Mucosa of descending colon (tissue), 3 donors: ENCODE measurements at regions not wholly inside any gene's neighbourhood (a gene's known extent, or its start where the extent isn't known, plus 50 kb on each side); places are given as distances from the start of the nearest gene placed in this dataset.

Source experiments
- ATAC-seq: fragments of 200-7000 bp; cut with Tn5 transposase; one replicate; pipeline ENCODE4 v1.9.1; 2020; ENCODE audit warnings: mild to moderate bottlenecking, moderate library complexity
- DNase-seq, 3 donors: peaks; one replicate each; pipeline ENCODE4 v3.0.0-alpha.2; 2020
- H3K36me3 ChIP-seq: fragments of 200-600 bp; one replicate; pipeline ENCODE4 v1.8.0; 2021; ENCODE audit warnings: low read depth, mild to moderate bottlenecking
- H3K4me1 ChIP-seq: fragments of 200-600 bp; one replicate; pipeline ENCODE4 v1.8.0; 2021; ENCODE audit warnings: low read depth, mild to moderate bottlenecking
- H3K4me3 ChIP-seq: fragments of 200-600 bp; one replicate; pipeline ENCODE4 v1.8.0; 2021; ENCODE audit warnings: mild to moderate bottlenecking
- H3K9me3 ChIP-seq: fragments of 200-600 bp; one replicate; pipeline ENCODE4 v1.8.0; 2021; ENCODE audit warnings: mild to moderate bottlenecking
- intact Hi-C, 2 donors: fragments of 100-400 bp; cut with DNase I in 1 of 2; cut with micrococcal nuclease in 1 of 2; formaldehyde crosslinking; loops; one replicate each; pipeline versions ENCODE4 v1.11.0 to v1.11.1; 2022; cut with DNase I, micrococcal nuclease
- TF ChIP-seq, protein P1 (sequence below): fragments of 200-600 bp; IDR thresholded peaks from one replicate; pipeline ENCODE4 v1.8.0; 2022; ENCODE audit warnings: antibody characterized with exemption, mild to moderate bottlenecking
- donor health status: DM: no; HTN: no; CAD: no; lungs with moderate emphysema.
- donor health status: DM: no; HTN: no; CAD: no.
- donor health status: DM: no; HTN: yes; CAD: no.

DNA sequence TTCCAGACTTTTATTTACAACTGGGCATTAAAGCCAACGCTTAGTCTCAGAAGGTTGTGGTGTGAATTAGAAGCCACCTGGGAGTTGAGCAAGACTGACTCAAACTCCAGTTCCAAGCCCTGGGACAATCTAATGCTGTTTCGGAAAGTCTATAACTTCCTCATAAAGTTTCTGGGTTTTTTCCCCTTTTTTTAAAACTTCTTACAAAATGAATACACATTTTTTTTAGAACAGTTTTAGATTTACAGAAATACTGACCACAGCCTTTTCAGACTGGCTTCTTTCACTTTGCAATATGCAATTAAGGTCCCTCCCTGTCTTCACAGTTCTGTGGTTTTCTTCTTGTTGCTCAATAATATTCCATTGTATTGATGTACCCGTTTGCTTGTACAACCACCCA, 115.9 kb upstream of the TWIST2 start:
- DNase-seq = no peak
- intact Hi-C loops = no loop called here
- Histone ChIP-seq H3K36me3 (no peaks in the 10 kb centered on the region), H3K4me1 (no peaks in the 10 kb centered on the region), H3K4me3 (no peak overlapping the region), H3K9me3 (no peaks in the 10 kb centered on the region)
- ATAC-seq = no peak
- TF ChIP-seq, protein P1, sequence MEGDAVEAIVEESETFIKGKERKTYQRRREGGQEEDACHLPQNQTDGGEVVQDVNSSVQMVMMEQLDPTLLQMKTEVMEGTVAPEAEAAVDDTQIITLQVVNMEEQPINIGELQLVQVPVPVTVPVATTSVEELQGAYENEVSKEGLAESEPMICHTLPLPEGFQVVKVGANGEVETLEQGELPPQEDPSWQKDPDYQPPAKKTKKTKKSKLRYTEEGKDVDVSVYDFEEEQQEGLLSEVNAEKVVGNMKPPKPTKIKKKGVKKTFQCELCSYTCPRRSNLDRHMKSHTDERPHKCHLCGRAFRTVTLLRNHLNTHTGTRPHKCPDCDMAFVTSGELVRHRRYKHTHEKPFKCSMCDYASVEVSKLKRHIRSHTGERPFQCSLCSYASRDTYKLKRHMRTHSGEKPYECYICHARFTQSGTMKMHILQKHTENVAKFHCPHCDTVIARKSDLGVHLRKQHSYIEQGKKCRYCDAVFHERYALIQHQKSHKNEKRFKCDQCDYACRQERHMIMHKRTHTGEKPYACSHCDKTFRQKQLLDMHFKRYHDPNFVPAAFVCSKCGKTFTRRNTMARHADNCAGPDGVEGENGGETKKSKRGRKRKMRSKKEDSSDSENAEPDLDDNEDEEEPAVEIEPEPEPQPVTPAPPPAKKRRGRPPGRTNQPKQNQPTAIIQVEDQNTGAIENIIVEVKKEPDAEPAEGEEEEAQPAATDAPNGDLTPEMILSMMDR = no peak

DNA sequence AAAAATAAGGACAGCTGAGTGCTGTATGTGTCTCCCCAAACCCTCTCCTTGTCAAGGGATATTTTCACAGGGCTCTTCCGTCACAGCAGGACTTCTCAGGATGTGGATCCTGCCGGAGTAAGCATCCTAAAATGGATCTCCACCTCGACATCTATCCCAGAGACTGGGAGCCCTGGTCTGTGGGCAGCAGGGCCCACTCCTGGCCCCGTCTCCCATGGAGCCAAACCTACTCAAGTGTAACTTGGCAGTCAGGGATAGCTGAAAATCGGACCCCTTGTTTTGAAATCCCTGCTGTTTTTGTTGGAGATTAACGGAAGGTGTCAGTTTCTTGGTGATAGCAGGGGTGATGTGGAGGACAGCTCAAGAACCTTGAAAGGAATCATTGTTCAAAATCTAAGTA, 109.0 kb upstream of the TWIST2 start:
- TF ChIP-seq, protein P1 = no peak
- Histone ChIP-seq H3K4me1 (no peaks in the 10 kb centered on the region), H3K4me3 (no peak overlapping the region), H3K9me3 (no peaks in the 10 kb centered on the region), H3K36me3 (no peaks in the 10 kb centered on the region)
- intact Hi-C loops = no loop called here
- DNase-seq (no peak), ATAC-seq (no peak)

DNA sequence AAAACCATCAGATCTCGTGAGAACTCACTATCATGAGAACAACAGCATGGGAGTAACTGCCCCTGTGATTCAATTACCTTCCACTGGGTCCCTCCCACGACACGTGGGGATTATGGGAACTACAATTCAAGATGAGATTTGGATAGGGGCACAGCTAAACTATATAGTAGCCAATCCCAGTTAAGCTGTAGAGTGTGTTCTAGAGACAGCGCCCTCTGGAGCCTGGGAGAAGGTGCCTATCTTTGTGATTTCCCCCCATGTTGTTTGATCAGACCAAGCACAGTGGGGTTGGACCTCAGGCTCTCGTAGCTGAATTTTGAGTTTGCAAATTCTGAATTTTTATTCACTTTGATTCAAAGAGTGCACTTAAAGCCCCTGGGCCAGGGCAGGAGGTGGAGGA, 108.2 kb upstream of the TWIST2 start:
- no peaks in the 10 kb centered on the region for H3K9me3 ChIP-seq
- H3K4me3 ChIP-seq = no peak overlapping the region
- H3K4me1 ChIP-seq = no peaks in the 10 kb centered on the region
- DNase-seq (no peak), ATAC-seq (no peak)
- intact Hi-C loops = no loop called here
- H3K36me3 ChIP-seq = no peaks in the 10 kb centered on the region
- TF ChIP-seq, protein P1 = no peak

DNA sequence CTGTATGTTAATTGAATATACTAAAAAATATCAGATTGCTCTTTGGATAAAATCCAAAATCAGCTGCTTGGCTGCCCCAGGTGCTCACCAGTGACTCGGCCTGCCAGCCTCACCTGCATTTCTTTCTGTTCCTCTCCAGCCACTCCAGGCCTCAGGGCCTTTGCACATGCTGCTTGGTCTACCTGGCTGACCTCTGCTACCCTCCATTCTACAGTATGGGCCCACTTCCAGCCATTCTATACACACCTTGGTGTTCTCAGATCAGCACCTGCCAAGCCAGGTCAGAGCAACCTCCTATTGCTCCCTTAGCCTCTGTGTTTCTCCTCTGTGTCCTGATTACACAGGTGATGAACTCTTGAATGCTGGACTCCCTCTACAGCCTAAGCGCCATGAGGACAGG, 106.6 kb upstream of the TWIST2 start:
- TF ChIP-seq, protein P1 = no peak
- DNase-seq (no peak), ATAC-seq (no peak)
- intact Hi-C loops = no loop called here
- no peaks in the 10 kb centered on the region for H3K4me1 ChIP-seq
- H3K9me3 ChIP-seq = no peaks in the 10 kb centered on the region
- H3K4me3 ChIP-seq = no peak overlapping the region
- H3K36me3 ChIP-seq = no peaks in the 10 kb centered on the region

GRCh38 chr2:238742066-238742465, 105.8 kb upstream of the TWIST2 start:
- DNase-seq (no peak), ATAC-seq (no peak)
- TF ChIP-seq, protein P1 = no peak
- no peaks in the 10 kb centered on the region for H3K36me3 ChIP-seq
- H3K4me1 ChIP-seq = no peaks in the 10 kb centered on the region
- intact Hi-C loops = no loop called here
- H3K9me3 ChIP-seq = no peaks in the 10 kb centered on the region
- H3K4me3 ChIP-seq = no peak overlapping the region

DNA sequence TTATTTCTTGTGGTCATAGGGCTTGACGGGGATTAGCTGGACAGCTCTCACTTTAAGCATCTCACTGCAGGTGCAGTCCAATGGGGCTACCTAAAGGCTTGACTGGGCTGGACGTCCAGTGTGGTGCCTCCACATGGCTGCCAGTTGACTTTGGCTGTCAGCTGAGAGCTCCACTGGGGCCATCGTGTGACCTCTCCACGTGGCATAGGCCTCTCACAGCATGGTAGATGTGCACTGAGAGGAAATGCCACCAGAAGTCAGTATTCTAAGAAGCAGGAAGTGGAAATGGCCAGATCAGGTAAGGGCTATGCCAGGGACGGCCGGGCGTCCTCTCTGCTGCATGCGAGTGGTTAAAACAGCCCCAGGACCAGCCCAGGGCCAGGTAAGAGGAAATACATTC, 105.2 kb upstream of the TWIST2 start:
- ATAC-seq (no peak), DNase-seq (no peak)
- TF ChIP-seq, protein P1 = no peak
- H3K36me3 ChIP-seq = no peaks in the 10 kb centered on the region
- H3K9me3 ChIP-seq = no peaks in the 10 kb centered on the region
- H3K4me3 ChIP-seq = no peak overlapping the region
- H3K4me1 ChIP-seq = no peaks in the 10 kb centered on the region
- intact Hi-C loops = no loop called here
